ENCODE measurements at regions not wholly inside any gene's neighbourhood (a gene's known extent, or its start where the extent isn't known, plus 50 kb on each side); places are given as distances from the start of the nearest gene placed in this dataset.

DNA sequence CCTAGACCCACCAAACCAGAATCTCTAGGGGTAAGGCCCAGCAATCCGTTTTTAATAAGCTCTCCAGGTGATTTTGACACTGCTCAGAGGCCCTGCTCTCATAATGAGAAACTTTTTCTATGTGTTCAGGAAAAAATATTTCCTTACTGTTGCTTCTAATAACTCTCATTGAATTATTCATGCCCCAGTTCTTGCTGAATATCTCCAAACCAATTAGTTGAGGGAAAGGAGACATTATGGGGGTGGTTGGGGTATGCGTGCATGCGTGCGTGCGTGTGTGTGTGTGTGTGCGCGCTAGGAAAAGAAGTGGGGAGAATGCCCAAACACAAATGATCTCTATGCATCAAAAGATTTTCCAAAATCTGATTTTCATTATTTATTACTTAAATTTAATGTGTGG, 411.4 kb downstream of the PIK3R1 start (continued):
- TF ChIP-seq, protein P1, sequence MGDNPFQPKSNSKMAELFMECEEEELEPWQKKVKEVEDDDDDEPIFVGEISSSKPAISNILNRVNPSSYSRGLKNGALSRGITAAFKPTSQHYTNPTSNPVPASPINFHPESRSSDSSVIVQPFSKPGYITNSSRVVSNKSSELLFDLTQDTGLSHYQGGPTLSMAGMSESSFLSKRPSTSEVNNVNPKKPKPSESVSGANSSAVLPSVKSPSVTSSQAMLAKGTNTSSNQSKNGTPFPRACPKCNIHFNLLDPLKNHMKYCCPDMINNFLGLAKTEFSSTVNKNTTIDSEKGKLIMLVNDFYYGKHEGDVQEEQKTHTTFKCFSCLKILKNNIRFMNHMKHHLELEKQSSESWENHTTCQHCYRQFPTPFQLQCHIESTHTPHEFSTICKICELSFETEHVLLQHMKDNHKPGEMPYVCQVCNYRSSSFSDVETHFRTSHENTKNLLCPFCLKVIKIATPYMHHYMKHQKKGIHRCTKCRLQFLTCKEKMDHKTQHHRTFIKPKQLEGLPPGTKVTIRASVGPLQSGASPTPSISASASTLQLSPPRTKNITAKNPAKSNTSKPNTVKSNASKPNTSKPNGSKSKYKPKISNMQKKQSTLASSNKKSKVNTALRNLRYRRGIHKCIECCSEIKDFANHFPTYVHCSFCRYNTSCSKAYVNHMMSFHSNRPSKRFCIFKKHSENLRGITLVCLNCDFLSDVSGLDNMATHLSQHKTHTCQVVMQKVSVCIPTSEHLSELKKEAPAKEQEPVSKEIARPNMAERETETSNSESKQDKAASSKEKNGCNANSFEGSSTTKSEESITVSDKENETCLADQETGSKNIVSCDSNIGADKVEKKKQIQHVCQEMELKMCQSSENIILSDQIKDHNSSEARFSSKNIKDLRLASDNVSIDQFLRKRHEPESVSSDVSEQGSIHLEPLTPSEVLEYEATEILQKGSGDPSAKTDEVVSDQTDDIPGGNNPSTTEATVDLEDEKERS (tag by site-specific recombination; IDR thresholded peaks at IDR 0.05): no peak
- no peak for TF ChIP-seq ZNF621 (tag by site-specific recombination; IDR thresholded peaks at IDR 0.05)
- no peak for TF ChIP-seq SP2 (tag by site-specific recombination; IDR thresholded peaks at IDR 0.05)
- TF ChIP-seq, protein P2, sequence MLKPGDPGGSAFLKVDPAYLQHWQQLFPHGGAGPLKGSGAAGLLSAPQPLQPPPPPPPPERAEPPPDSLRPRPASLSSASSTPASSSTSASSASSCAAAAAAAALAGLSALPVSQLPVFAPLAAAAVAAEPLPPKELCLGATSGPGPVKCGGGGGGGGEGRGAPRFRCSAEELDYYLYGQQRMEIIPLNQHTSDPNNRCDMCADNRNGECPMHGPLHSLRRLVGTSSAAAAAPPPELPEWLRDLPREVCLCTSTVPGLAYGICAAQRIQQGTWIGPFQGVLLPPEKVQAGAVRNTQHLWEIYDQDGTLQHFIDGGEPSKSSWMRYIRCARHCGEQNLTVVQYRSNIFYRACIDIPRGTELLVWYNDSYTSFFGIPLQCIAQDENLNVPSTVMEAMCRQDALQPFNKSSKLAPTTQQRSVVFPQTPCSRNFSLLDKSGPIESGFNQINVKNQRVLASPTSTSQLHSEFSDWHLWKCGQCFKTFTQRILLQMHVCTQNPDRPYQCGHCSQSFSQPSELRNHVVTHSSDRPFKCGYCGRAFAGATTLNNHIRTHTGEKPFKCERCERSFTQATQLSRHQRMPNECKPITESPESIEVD (tag by site-specific recombination; IDR thresholded peaks at IDR 0.05): no peak
- TF ChIP-seq SCRT2 (tag by site-specific recombination; IDR thresholded peaks at IDR 0.05): no peak
- TF ChIP-seq, protein P3, sequence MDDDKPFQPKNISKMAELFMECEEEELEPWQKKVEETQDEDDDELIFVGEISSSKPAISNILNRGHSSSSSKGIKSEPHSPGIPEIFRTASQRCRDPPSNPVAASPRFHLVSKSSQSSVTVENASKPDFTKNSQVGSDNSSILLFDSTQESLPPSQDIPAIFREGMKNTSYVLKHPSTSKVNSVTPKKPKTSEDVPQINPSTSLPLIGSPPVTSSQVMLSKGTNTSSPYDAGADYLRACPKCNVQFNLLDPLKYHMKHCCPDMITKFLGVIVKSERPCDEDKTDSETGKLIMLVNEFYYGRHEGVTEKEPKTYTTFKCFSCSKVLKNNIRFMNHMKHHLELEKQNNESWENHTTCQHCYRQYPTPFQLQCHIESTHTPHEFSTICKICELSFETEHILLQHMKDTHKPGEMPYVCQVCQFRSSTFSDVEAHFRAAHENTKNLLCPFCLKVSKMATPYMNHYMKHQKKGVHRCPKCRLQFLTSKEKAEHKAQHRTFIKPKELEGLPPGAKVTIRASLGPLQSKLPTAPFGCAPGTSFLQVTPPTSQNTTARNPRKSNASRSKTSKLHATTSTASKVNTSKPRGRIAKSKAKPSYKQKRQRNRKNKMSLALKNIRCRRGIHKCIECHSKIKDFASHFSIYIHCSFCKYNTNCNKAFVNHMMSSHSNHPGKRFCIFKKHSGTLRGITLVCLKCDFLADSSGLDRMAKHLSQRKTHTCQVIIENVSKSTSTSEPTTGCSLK (tag by site-specific recombination; IDR thresholded peaks at IDR 0.05): no peak

DNA sequence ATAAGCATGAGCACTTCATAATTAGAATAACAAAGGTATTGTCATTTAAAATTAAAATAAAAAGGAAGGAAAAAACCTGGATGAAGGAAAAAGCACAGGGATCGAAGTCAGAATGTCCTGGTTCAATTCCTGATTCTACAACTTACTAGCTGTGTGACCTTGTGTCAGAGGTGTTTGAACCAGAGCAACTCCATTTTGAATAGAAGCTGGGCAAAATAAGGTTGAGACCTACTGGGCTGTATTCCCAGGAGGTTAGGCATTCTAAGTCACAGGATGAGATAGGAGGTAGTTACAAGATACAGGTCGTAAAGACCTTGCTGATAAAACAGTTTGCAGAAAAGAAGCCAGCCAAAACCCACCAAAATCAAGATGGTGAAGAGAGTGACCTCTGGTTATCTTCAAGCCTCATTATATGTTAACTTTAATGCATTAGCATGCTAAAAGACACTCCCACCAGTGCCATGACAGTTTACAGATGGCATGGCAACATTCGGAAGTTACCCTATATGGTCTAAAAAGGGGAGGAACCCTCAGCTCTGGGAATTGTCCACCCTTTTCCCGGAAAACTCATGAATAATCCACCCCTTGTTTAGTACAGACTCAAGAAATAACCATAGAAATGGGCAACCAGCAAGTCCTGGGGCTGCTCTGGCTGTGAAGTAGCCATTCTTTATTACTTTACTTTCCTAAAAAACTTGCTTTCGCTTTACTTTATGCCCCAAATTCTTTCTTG, 412.7 kb downstream of the PIK3R1 start:
- ChIA-PET POLR2A (no interaction called here), CTCF (interaction anchor here (1.4 kb wide), 1 partner anchor 15 kb away, joined by 3 read pairs; no protein-coding TSS in a partner anchor)
- Histone ChIP-seq H3K9me3 (ENCODE audit: control insufficient read depth, insufficient read depth, low read depth, low read length) (no peaks in the 10 kb centered on the region), H3K27ac (ENCODE audit: extremely low read depth, low read depth, low read length) (no peak overlapping the region), H3K4me1 (ENCODE audit: control insufficient read depth, insufficient read depth, low read length) (no peaks in the 10 kb centered on the region), H3K4me3 (ENCODE audit: low read depth, low read length) (no peak overlapping the region), H3K36me3 (ENCODE audit: control insufficient read depth in 2 of 2, insufficient read depth in 1 of 2, low read length in 2 of 2) (no peaks in the 10 kb centered on the region)
- TF ChIP-seq ZSCAN30 (tag by site-specific recombination; IDR thresholded peaks at IDR 0.05) (no peak), ZNF768 (tag by site-specific recombination; IDR thresholded peaks at IDR 0.05) (no peak), ZNF174 (tag by site-specific recombination; IDR thresholded peaks at IDR 0.05) (no peak), ZNF548 (tag by site-specific recombination; IDR thresholded peaks at IDR 0.05) (no peak), ZNF23 (tag by site-specific recombination; IDR thresholded peaks at IDR 0.05; ENCODE audit: borderline replicate concordance) (no peak), ZNF2 (tag by site-specific recombination; IDR thresholded peaks at IDR 0.05) (no peak), MYNN (tag by site-specific recombination; IDR thresholded peaks at IDR 0.05; ENCODE audit: borderline replicate concordance) (no peak)
- TF ChIP-seq, protein P4, sequence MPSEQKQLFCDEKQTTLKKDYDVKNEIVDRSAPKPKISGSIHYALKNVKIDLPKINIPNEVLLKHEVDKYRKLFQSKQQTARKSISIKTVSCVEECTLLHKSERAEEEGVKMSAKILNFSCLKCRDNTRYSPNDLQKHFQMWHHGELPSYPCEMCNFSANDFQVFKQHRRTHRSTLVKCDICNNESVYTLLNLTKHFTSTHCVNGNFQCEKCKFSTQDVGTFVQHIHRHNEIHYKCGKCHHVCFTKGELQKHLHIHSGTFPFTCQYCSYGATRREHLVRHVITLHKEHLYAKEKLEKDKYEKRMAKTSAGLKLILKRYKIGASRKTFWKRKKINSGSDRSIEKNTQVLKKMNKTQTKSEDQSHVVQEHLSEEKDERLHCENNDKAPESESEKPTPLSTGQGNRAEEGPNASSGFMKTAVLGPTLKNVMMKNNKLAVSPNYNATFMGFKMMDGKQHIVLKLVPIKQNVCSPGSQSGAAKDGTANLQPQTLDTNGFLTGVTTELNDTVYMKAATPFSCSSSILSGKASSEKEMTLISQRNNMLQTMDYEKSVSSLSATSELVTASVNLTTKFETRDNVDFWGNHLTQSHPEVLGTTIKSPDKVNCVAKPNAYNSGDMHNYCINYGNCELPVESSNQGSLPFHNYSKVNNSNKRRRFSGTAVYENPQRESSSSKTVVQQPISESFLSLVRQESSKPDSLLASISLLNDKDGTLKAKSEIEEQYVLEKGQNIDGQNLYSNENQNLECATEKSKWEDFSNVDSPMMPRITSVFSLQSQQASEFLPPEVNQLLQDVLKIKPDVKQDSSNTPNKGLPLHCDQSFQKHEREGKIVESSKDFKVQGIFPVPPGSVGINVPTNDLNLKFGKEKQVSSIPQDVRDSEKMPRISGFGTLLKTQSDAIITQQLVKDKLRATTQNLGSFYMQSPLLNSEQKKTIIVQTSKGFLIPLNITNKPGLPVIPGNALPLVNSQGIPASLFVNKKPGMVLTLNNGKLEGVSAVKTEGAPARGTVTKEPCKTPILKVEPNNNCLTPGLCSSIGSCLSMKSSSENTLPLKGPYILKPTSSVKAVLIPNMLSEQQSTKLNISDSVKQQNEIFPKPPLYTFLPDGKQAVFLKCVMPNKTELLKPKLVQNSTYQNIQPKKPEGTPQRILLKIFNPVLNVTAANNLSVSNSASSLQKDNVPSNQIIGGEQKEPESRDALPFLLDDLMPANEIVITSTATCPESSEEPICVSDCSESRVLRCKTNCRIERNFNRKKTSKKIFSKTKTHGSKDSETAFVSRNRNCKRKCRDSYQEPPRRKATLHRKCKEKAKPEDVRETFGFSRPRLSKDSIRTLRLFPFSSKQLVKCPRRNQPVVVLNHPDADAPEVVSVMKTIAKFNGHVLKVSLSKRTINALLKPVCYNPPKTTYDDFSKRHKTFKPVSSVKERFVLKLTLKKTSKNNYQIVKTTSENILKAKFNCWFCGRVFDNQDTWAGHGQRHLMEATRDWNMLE (tag by site-specific recombination; conservative IDR thresholded peaks at IDR 0.05; ENCODE audit: low read depth): no peak
- TF ChIP-seq, protein P5, sequence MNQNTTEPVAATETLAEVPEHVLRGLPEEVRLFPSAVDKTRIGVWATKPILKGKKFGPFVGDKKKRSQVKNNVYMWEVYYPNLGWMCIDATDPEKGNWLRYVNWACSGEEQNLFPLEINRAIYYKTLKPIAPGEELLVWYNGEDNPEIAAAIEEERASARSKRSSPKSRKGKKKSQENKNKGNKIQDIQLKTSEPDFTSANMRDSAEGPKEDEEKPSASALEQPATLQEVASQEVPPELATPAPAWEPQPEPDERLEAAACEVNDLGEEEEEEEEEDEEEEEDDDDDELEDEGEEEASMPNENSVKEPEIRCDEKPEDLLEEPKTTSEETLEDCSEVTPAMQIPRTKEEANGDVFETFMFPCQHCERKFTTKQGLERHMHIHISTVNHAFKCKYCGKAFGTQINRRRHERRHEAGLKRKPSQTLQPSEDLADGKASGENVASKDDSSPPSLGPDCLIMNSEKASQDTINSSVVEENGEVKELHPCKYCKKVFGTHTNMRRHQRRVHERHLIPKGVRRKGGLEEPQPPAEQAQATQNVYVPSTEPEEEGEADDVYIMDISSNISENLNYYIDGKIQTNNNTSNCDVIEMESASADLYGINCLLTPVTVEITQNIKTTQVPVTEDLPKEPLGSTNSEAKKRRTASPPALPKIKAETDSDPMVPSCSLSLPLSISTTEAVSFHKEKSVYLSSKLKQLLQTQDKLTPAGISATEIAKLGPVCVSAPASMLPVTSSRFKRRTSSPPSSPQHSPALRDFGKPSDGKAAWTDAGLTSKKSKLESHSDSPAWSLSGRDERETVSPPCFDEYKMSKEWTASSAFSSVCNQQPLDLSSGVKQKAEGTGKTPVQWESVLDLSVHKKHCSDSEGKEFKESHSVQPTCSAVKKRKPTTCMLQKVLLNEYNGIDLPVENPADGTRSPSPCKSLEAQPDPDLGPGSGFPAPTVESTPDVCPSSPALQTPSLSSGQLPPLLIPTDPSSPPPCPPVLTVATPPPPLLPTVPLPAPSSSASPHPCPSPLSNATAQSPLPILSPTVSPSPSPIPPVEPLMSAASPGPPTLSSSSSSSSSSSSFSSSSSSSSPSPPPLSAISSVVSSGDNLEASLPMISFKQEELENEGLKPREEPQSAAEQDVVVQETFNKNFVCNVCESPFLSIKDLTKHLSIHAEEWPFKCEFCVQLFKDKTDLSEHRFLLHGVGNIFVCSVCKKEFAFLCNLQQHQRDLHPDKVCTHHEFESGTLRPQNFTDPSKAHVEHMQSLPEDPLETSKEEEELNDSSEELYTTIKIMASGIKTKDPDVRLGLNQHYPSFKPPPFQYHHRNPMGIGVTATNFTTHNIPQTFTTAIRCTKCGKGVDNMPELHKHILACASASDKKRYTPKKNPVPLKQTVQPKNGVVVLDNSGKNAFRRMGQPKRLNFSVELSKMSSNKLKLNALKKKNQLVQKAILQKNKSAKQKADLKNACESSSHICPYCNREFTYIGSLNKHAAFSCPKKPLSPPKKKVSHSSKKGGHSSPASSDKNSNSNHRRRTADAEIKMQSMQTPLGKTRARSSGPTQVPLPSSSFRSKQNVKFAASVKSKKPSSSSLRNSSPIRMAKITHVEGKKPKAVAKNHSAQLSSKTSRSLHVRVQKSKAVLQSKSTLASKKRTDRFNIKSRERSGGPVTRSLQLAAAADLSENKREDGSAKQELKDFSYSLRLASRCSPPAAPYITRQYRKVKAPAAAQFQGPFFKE (tag by site-specific recombination; IDR thresholded peaks at IDR 0.05; ENCODE audit: borderline replicate concordance): no peak
